HG03159 (cell line): ENCODE measurements at regions not wholly inside any gene's neighbourhood (a gene's known extent, or its start where the extent isn't known, plus 50 kb on each side); places are given as distances from the start of the nearest gene placed in this dataset.

Experiments used
- ATAC-seq: cut with Tn5 transposase; IDR thresholded peaks from one replicate; pipeline ENCODE4 v1.9.1; 2021; ENCODE audit warnings: mild to moderate bottlenecking, moderate library complexity; ENCODE audit not compliant: unreplicated experiment

DNA sequence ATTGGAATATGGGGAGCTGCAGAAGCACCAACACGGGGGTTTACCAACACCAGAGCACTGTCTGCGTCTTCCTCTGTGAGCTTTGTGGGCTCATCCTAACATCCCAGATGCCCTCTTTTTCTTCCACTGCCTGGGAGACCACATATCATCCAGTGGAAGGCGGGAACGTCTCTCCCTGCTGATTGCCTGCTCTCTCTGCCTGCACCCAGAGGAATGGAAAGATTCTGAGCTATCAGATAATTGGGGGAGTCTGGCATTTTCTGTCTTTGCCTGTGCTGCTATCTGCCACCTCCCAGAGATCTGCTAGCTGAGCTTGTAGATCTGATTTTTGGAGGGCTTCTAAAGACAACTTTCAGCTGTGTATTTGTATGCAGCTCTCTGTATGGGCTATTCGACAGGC is 166.2 kb upstream of the PLXNA2 start:
- no peak for ATAC-seq

DNA sequence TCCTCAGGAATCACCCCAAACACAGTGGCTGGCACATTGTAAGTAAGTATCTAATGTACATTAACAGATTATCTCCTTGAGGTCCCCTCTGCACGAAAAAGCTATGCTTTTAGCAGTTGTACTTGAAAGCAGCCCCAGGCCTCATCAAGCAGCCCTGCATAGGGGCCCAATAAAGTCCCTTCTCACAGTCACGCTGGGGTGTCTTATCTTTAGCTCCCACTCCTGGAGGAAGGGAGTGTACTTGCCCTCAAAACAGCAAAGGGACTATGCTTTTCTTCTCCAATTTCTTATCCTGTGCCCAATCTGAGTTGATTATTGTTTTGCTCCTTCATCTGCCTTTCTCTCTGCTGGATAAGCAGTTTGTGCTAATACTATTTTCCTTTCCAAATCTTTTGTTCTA is 168.8 kb upstream of the PLXNA2 start:
- no peak for ATAC-seq

DNA sequence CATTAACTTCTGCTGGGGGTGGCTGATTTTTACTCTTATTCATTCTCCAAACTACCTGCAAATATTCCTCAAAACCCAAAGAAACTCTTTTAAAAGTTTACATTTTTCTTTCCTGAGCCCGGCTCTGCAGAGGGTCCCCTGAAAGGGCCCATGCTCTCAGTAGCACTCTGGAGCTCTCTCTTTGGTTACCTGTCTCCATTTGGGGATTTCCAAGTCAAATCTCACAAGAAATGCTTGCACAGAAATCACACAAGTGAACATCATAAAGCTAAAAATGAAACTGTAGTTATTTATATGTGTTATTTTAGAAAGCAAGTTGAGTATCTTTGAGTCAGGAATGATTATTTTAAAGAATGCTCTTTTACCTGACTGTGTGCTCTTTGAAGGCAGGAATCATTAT is 174.5 kb upstream of the PLXNA2 start:
- ATAC-seq: no peak

DNA sequence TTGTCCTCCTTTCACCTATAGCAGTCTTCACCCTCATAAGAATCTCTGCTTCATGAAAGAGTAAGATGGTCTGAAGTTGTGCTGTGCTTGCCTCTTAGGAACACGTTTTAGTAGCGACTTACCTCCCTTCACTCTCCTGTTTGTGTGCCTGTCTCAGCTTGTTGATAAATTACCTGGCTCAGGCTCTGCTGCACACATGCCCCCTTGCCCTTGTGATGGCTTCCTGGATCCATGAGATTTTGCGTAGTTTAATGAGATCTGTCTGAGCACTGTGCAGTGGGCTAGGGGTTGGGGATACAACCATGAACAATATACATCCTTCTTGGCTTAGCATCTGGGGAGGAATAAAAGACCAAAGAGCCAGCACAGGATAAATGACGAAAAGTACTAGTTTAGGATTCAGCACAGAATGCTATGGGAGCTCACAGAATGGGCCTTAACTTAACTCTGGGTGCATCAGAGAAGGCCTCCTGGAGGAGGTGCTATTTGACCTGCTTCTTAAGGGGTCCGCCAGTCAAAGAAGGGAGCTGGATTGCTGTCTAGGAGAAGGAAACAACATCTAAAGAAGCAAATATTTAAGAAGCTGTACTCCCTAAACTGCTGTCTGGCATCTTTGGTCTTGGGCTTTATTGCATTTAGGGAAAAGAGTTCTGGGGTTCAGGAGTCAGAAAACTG is 175.7 kb upstream of the PLXNA2 start:
- no peak for ATAC-seq

DNA sequence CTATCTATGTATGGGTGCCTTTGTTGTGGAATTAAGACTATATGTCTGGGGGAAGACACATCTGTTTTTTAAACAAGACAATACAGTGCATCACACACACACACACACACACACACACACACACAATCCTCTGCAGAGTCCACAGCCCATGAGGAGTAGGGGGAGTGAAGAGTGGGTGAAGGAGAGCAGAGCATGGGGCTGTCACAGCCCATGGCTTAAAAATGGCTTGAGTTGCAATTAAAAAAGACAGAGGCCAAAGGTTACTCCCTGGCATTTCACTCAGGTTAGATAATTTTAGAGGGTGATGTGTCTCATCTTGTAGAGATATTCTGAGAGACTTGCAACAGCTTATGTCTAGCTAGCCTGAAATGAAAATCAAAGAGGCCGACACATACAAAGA is 176.5 kb upstream of the PLXNA2 start:
- ATAC-seq: no peak

DNA sequence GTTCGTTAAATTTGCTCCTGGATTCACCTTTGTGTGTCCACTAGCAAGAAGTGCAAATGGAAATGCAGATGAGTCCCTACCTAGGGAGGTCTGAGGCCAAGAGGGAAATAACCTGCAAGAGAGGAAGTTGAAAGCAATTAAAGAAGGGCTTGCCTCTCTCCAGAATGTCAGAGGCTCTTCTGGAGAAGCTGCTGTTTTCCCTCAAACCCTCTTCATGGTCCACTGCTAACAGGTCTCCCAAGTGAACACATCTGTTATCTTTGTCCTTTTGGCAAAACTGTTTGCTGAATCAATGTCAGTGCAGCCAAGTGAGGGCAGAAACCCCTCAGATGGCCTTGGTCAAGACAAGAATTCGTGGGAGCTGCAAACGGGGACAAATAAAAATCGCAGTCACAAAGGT is 177.3 kb upstream of the PLXNA2 start:
- no peak for ATAC-seq

DNA sequence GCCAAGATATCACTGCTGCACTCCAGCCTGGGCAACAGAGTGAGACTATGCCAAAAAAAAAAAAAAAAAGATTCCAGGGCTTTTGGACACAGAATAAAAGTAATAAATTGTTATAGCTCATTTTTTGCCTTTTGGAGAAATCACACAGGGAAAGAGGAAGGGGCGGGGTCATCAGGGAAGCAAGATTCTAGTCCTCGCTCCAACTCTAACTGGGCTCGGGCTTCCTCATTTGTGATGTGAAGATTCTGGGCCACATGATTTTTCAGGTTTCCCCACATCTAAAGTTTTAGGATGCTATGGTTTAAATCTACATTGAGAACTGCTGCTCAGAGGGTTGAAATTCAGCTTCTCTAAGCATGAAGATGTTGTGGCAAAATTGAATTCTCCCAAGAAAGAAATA is 179.3 kb upstream of the PLXNA2 start:
- ATAC-seq: no peak

DNA sequence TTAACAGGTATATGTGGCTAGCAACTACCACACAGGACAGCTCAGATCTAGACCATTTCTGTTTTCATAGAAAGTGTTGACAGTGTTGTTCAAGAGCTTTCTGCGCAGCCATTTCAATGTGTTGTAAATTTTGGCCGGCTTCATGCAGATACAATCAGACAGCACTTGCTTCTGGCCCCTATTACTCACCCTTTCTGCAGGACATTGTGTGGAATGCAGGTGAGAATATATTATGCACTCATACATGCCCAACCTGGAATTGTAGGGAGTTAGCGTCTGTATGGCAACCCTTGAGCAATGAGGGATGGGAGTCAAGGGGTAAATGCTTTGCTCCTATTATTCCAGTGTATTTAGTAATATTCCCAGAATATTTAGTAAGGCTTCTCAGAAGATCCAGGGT is 180.9 kb upstream of the PLXNA2 start:
- ATAC-seq: no peak

DNA sequence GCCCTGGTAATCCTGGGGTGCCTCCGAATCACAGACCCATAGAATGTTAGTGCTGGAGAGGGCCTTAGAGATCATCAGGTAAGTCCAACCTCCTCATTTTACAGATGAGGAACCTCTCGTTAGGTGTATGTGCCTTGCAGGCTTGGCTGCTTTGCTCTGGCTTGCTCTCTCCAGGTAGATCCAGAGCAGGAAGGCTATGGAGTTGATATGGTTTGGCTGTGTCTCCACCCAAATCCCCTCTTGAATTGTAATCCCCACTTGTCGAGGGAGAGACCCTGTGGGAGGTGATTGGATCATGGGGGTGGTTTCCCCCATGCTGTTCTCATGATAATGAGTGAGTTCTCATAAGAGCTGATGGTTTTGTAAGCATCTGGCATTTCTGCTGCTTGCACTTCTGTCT is 186.0 kb upstream of the PLXNA2 start:
- no peak for ATAC-seq

DNA sequence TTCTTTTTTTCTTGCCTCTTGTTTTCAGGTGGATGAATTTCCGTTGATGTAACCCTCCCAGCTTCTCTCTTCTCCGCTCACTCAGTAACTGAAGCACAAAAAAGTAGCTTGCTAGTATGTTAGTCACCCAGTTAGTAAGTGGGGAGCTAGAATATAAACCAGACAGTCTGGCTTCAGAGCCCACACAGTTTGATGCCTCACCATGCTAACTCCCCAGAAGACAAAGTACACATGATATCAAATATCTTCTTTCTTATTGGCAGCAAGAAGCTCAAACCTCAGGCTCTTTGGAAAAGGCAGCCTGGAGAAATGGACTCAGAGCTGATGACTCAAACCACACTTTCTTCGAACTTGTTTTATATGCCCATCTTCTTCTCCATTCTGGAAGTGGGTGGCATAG is 187.5 kb upstream of the PLXNA2 start:
- ATAC-seq: no peak

DNA sequence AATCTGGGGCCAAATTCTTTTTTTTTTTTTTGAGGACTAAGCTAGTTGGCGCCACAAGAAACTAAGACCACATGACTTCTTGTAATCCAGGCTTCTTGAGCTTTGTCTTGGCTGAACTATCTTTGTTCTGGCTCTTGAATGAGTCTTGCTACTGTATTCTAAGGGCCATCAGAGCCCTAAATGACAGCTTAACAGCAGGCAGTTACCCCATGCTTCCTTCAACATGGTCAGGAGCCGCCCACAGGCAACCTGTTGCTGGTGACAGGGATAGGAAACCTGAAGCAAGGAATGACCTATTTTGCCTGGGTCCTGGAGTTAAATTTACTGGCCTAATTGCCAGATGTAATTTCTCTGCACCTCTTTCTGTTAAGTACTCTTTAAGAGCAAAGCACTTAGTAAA is 188.2 kb upstream of the PLXNA2 start:
- no peak for ATAC-seq

DNA sequence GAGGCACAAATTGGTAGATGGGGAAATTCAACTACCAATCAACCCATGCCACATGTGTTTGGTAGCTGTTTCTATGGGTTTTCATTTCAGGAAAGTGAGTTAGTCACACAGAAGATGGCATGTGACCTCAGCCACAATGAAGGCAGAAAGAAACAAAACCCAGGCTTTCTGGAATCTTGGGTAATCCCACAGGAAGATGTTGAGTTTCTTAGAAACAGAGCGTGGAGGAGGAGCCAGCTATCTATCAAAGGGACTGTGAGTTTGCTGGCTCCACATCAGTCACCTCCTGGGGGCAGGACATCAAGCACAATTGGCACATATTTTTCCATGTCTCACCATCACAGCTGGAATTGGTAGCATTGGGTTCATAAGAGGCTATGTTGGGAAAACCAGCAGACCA is 188.9 kb upstream of the PLXNA2 start:
- no peak for ATAC-seq

DNA sequence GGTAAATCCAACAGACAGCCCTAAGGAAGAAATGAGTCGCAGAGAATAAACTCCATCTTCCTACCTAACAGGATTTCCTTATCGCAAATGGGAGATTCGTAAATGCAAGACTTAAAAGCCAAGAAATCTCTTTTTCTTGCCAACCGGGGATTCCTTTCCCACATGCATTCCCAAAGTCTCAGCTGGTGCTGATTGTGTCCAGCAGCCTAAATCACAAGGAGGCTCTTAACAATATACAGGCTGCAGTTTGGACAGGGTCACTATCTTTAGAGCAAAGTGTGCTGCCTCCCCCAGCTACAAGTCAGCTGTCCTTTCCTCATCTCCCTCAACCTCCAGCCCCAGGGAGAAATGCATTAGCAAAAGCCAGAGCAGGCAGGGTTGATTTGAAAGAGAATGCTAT is 189.8 kb upstream of the PLXNA2 start:
- ATAC-seq: no peak

DNA sequence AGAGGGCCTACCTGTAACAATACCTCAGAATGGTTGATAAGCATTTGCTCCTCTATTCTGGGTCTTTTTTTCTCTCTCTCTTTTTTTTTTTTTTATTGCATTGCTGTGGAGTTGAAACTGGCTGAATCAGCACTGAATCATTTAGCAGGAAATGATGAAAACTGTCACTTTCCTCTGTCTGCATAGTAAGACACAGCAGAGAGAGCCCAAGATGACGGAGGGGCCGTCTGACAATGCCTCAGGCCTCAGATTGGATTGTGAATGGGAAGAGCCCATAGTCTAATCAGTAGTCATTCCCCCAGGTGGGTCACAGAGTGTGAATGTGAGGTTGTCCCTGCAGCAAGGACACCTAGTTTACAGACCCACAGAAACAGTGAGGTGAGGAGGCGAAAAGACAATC is 193.2 kb upstream of the PLXNA2 start:
- ATAC-seq: no peak

DNA sequence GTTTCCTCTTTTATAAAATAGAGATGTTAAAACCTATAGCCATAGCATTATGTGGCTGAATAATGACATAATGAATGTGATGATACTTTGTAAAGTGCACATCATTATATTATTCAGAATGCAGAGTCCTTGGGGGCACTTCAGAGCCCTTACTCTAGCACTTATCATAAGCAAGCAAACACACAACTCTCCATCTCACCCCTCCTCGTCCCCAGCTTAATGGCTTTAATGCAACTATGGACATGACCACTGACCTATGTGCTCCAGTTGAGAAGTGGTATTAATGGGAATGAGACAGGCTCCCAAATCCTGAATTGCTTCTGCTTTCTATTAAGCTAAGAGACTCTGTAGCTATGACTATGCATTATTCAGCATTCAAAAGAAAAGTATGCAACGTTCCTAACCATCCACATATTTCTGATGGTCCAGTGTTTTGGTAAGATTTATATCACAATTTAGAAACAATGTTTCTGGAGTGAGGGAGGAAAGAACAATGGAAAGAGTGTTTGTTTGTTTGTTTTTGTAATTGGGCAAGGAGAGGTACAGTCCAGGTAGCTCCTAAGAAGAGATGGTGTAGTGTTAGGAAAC is 194.0 kb upstream of the PLXNA2 start:
- no peak for ATAC-seq

DNA sequence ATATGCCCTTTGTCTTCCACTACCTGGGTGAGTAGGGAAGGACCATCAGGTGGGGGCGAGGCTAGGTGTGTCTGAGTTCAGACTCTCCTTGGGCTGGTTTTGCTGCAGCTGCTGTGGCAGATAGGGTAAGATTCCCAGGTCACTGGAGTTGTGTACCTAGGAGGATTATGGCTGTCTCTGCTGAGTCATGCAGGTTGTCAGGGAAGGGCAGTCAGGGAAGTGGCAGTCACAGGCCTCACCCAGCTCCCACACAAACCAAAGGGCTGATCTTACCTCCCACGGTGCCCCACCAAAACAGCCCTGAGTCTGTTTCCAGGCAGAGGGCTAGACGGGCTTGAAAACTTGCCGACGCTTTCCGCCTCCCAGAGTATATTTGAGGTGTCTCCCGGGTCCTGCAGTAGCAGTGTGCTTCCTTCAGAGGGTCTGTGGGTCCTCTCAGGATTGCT is 201.6 kb upstream of the PLXNA2 start:
- ATAC-seq: no peak

DNA sequence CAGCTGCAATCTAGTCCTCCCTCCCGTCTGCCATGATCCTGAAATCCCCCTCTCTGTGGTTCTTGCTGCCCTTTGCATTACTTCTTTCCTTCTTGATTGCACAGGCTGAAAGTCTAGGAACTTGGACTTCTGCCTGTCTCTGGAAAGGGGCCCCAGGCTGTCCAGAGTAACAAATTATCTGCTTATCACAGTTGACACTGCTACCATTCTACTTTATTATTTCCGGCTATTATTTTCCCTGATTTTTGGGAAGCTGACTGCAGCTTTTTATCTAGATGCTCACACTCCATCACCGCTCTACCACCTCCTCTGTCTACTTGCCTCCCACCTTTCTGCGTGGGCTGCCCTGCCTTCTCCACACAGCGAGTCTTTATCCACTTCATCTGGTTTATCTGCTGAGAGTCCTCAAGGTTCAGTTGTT is 202.1 kb upstream of the PLXNA2 start:
- ATAC-seq: no peak

DNA sequence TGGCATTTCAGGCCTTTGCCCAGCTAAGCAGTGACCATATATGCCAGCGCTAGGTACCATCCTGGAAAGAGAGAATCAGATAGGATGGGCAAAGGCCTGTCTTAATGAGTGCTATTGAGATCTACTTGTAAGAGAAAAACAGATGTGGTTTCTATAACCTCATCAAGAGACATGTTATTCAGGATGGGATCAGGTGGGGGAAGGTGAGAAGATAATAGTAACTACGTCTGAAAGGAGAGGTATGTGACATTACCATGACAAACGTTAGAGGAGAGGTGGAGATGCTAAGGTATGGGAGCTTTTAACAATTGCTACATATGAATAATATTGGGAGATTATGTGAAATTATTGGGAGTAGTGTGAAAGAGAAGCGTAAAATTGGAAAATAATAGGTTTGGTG is 204.2 kb upstream of the PLXNA2 start:
- ATAC-seq: no peak

DNA sequence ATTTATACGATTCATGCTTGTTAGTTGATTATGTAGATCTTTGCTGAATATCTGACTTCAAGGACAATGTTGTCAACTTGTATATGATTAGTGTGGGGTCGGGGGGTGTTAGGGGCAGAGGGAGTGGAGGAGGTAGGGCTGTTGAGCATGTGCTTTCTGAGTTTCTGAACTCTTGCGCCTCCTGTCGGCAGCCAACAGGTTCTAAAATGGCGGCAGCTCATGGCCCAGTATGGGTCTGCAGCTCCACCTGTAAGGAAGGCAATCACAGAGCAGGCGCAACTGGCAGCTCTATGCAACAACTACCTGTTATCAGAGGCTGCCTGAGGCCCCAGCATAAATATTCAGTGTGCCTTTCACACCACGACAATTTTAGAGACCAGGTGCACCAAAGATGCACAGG is 205.8 kb upstream of the PLXNA2 start:
- ATAC-seq: no peak

DNA sequence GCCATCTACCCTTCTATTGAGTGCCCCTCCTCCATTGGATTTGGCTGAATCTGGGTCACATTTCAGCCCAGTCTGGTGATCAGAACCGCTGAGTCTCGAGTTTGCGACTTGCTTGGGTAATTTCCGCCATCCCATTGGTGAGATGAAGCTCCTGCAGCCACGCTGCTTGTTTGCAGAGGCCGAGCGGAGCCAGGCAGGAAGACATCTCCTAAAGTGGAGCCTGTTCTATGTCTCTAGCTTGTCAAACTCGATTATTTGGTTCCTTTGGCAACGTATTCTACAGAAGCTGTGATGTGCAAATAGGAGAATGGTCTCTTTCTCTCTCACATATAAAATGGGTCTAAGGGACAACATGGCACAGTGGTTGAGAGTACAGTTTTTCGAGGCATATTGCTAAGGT is 206.8 kb upstream of the PLXNA2 start:
- no peak for ATAC-seq

DNA sequence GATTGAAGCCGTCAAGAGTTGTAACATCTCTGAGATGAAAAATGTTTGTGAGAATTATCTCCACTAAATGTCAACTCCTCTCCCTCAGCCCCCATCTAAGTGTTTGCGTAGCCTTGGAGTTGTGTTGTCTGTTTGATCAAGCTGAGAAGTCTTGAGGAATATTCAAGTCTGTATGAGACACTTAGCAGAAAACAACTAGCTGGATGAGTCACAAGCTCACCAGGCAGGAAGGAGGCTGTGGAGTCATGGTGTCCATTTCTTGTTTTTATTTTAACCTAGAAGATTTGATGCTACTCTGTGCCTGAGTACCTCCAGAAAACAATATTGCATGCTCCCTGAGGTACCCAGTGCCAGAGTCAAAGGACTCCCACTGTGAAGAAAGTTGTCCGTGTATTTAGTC is 211.6 kb upstream of the PLXNA2 start:
- no peak for ATAC-seq

DNA sequence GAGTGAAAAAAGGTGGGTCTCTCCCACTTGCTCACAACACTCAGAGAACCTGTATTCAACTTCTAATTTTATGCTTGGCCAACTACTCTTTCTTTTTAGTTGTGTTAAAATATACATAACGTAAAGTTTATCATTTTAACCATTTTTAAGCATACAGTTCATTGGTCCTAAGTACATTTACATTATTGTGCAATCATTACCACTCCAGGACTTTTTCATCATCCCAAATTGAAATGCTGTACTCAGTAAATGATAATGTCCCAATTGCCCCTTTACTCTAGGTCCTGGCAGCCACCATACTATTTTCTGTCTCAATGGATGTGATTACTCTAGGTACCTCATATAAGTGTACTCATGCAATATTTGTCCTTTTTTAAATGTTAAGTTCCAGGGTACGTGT is 212.3 kb upstream of the PLXNA2 start:
- no peak for ATAC-seq

DNA sequence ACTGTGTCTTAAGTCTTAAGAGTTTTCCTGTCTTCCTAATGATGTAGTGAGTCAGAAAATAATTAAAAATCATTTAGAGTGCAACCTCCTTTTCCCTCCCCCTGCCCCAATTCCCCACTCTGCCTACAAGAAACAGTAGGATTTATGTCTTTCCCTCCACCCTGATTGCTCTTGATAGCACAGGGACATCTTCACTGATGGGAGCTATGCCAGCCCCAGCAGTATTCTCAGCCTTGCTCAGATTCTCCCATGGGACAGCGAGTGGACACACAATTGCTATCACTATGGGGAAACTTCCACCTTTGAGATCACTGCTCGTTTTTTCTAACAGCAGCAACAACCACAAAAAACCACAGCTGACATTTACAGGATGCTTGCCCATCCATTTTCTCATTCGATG is 216.6 kb upstream of the PLXNA2 start:
- ATAC-seq: no peak
